PC-3 (cell line): ENCODE measurements at regions not wholly inside any gene's neighbourhood (a gene's known extent, or its start where the extent isn't known, plus 50 kb on each side); places are given as distances from the start of the nearest gene placed in this dataset.

Source experiments
- CTCF ChIP-seq: fragments of 300-600 bp; sonication (generic); conservative IDR thresholded peaks from 2 replicates; pipeline ENCODE4 v1.5.1; 2017; ENCODE audit warnings: antibody characterized with exemption, low read depth, mild to moderate bottlenecking, low read length
- EZH2 ChIP-seq: fragments of 300-600 bp; sonication (generic); IDR thresholded peaks from one replicate; pipeline ENCODE4 v1.6.1; 2017; ENCODE audit warnings: antibody characterized with exemption, mild to moderate bottlenecking, low read length; ENCODE audit not compliant: unreplicated experiment

GRCh38 chr2:62407838-62408237 is 98.2 kb downstream of the TMEM17 start:
- no peak for TF ChIP-seq CTCF
- no peak for TF ChIP-seq EZH2
